ENCODE measurements at regions not wholly inside any gene's neighbourhood (a gene's known extent, or its start where the extent isn't known, plus 50 kb on each side); places are given as distances from the start of the nearest gene placed in this dataset.

DNA sequence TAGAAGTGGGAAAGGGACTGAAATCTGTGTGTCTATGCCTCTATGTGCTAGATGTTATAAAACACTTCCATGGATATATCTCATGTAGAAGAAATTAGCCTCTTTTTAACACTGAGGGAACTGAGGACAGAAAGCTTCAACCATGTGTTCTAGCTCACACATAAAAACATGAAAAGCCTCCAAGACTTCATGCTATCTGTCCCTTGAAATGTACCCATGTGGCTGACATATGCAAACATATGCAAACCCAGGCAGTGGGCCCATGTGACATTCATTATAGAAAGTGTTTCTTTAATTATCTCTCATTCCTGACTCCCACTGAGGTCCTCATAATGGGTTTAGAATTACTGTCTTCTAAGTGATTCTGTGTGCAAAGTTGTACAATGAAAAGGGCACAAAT is 134.7 kb upstream of the MAF start:
- H3K4me1 ChIP-seq, result no peaks in the 10 kb centered on the region
- H3K4me3 ChIP-seq, result no peak overlapping the region
- ATAC-seq (no peak), DNase-seq (no peak)
- no peaks in the 10 kb centered on the region for H3K27me3 ChIP-seq
- no peaks in the 10 kb centered on the region for H3K36me3 ChIP-seq
- TF ChIP-seq, protein P1, sequence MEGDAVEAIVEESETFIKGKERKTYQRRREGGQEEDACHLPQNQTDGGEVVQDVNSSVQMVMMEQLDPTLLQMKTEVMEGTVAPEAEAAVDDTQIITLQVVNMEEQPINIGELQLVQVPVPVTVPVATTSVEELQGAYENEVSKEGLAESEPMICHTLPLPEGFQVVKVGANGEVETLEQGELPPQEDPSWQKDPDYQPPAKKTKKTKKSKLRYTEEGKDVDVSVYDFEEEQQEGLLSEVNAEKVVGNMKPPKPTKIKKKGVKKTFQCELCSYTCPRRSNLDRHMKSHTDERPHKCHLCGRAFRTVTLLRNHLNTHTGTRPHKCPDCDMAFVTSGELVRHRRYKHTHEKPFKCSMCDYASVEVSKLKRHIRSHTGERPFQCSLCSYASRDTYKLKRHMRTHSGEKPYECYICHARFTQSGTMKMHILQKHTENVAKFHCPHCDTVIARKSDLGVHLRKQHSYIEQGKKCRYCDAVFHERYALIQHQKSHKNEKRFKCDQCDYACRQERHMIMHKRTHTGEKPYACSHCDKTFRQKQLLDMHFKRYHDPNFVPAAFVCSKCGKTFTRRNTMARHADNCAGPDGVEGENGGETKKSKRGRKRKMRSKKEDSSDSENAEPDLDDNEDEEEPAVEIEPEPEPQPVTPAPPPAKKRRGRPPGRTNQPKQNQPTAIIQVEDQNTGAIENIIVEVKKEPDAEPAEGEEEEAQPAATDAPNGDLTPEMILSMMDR (IDR thresholded peaks at IDR 0.05), result no peak
- TF ChIP-seq POLR2A (IDR thresholded peaks at IDR 0.05), result no peak
- no peaks in the 10 kb centered on the region for H3K9me3 ChIP-seq
- intact Hi-C loops (cut with DNase I), result no loop called here
- no peak overlapping the region for H3K27ac ChIP-seq

DNA sequence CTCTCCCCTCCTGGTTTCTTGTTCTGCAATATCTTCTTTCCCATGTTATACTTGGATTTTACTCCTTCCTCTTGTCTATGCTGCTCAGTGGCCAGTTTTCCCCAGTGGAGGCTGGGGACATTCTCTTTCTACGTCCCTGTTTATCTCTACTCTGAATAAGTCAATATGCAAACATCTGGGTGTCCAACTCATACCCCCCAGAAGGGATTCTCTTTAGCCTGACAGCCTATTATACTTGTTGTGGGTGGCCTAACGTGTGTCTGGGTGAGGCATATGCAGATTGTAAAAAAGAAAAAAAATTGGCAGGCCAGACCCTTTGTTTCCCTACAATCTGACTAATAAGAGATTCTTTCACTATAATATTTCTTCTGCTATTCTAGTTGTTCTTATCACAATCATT is 134.2 kb upstream of the MAF start:
- Histone ChIP-seq H3K9me3 (no peaks in the 10 kb centered on the region), H3K27me3 (no peaks in the 10 kb centered on the region), H3K36me3 (no peaks in the 10 kb centered on the region), H3K4me3 (no peak overlapping the region), H3K27ac (no peak overlapping the region), H3K4me1 (no peaks in the 10 kb centered on the region)
- WGBS, 4 donors, result 42 to 74% (median 70%) methylated on average over 2 of the region's 2 CpGs
- DNase-seq (no peak), ATAC-seq (no peak)
- TF ChIP-seq, protein P1 (IDR thresholded peaks at IDR 0.05), result no peak
- TF ChIP-seq POLR2A (IDR thresholded peaks at IDR 0.05), result no peak
- intact Hi-C loops (cut with DNase I), result no loop called here

DNA sequence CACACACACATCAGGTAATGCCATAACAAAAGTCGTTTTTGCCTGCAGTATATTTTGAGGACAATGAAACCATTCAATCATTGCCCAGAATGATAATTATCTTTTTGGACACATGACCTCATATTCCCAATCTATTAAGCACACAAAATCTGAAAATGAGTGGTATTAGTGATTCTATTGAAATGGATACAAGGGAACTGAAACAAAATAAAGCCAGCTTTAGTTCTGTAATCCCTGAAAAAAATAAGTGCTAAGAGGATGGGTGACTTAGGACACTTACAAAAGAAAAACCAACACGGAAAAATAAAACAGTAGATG is 128.3 kb upstream of the MAF start:
- Histone ChIP-seq H3K4me1 (peaks cover 0 to 2% (median 0%) of the 10 kb centered on the region in 12 donors), H3K36me3 (no peaks in the 10 kb centered on the region), H3K4me3 (no peak overlapping the region), H3K27me3 (no peaks in the 10 kb centered on the region), H3K9me3 (no peaks in the 10 kb centered on the region), H3K27ac (no peak overlapping the region)
- intact Hi-C loops (cut with DNase I), result no loop called here
- TF ChIP-seq, protein P1 (IDR thresholded peaks at IDR 0.05), result no peak
- TF ChIP-seq POLR2A (IDR thresholded peaks at IDR 0.05), result no peak
- 60 to 76% (median 68%) methylated on average over 2 of the region's 2 CpGs for WGBS, 4 donors
- DNase-seq (no peak), ATAC-seq (no peak)

DNA sequence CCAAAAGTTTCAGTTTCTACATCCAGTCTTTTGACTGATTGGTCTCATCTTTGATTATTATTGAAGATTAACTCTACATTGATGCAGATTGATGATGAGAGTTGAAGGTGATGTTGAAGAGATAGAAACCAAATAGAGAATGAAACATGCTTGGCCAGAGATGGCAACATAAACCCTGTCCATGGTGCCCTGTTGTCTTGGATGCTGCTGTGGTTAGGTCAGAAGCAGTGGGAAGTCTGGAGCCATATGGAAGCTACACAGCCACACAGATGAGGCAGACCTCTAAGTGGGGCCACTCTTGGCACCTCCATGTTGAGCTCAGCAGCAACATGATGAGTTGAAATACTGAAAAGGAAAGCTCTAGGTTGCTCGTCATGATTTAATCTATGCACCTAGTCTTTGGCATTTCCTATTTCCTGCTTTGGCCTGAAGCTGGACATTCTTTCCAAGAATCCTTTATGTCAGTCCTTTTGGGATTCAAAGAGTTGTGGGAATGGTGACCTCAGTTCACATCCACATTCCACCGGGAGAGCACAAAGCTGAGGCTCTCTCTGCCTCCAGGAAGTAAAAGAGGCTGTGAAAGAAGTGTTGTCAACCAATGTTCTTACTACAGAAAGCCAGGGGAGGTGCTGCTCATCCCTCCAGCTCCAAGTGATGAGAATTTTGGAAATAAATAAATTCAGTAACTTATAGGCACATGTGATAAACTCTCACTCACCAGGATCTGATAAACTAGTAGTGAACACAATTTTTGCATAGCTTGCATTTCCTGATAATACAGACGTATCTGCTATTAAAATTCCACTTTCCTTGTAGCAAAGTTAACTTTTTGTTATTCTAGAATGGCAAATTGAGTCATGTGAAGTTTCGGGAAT is 127.7 kb upstream of the MAF start:
- WGBS, 4 donors, result 61 to 73% (median 65%) methylated on average over 4 of the region's 4 CpGs
- TF ChIP-seq POLR2A (IDR thresholded peaks at IDR 0.05), result no peak
- TF ChIP-seq, protein P1 (IDR thresholded peaks at IDR 0.05), result no peak
- DNase-seq, result no peak
- intact Hi-C loops (cut with DNase I), result no loop called here
- no peak for ATAC-seq
- Histone ChIP-seq H3K4me1 (peaks cover 0 to 2% (median 0%) of the 10 kb centered on the region in 12 donors), H3K36me3 (no peaks in the 10 kb centered on the region), H3K9me3 (no peaks in the 10 kb centered on the region), H3K4me3 (no peak overlapping the region), H3K27ac (no peak overlapping the region), H3K27me3 (no peaks in the 10 kb centered on the region)
